Sigmoid colon (tissue), 6 donors: ENCODE measurements at regions not wholly inside any gene's neighbourhood (a gene's known extent, or its start where the extent isn't known, plus 50 kb on each side); places are given as distances from the start of the nearest gene placed in this dataset.

Experiments used
- DNase-seq: peaks from one replicate; pipeline ENCODE4 v3.0.0-alpha.2; 2019
- H3K27ac ChIP-seq, 4 donors: fragments of 200-600 bp; sonication (generic); one replicate each; pipeline ENCODE4 v1.5.1; 2016 to 2019; ENCODE audit warnings: mild to moderate bottlenecking in 1 of 4
- H3K27me3 ChIP-seq, 3 donors: fragments of 200-600 bp; sonication (generic); one replicate each; pipeline ENCODE4 v1.5.1; 2019; ENCODE audit warnings: mild to moderate bottlenecking in 1 of 3
- H3K36me3 ChIP-seq, 4 donors: fragments of 200-600 bp; sonication (generic); one replicate each; pipeline ENCODE4 v1.5.1; 2016 to 2019
- H3K4me1 ChIP-seq, 4 donors: fragments of 200-600 bp; sonication (generic); one replicate each; pipeline ENCODE4 v1.5.1; 2017 to 2019
- H3K4me3 ChIP-seq, 4 donors: fragments of 200-600 bp; sonication (generic); one replicate each; pipeline ENCODE4 v1.5.1; 2017 to 2019; ENCODE audit warnings: mild to moderate bottlenecking in 2 of 4, moderate library complexity in 1 of 4
- H3K9me3 ChIP-seq, 4 donors: fragments of 200-600 bp in 3 of 4; sonication (generic) in 3 of 4; one replicate each; pipeline versions ENCODE4 v1.5.1 to v1.6.1; 2013 to 2019
- CTCF ChIP-seq, 4 experiments: fragments of 450-650 bp in 3 of 4; fragments of 200-600 bp in 1 of 4; IDR thresholded peaks; one replicate each; pipeline ENCODE4 v1.5.1; 2016 to 2019; ENCODE audit warnings: antibody characterized with exemption in 4 of 4, mild to moderate bottlenecking in 3 of 4, moderate library complexity in 2 of 4
- EP300 ChIP-seq, 4 donors: sonication (generic); formaldehyde crosslinking; IDR thresholded peaks; one replicate each; pipeline ENCODE4 v1.6.1; 2017; ENCODE audit warnings: antibody characterized with exemption in 4 of 4
- POLR2A ChIP-seq, 2 donors: fragments of 450-650 bp; IDR thresholded peaks; one replicate each; pipeline ENCODE4 v1.6.1; 2016; ENCODE audit warnings: antibody characterized with exemption in 2 of 2, mild to moderate bottlenecking in 2 of 2, moderate library complexity in 2 of 2
- POLR2AphosphoS5 ChIP-seq, 4 donors: sonication (generic); formaldehyde crosslinking; IDR thresholded peaks; one replicate each; pipeline ENCODE4 v1.6.1; 2017; ENCODE audit warnings: antibody characterized with exemption in 4 of 4
- WGBS, 2 donors: extraction: QIAGEN DNeasy Blood & Tissue Kit; methylation state at CpG; one replicate each; pipeline ENCODE4 v1.1.7; 2013; 5-methylcytosine and 5-hydroxymethylcytosine counted together
- intact Hi-C: fragments of 100-400 bp; cut with DNase I; formaldehyde crosslinking; loops from one replicate; pipeline ENCODE4 v1.15.1; 2023
- donor health status: healthy with polysubstance abuse.
- donor health status: healthy.

- no peak overlapping the region for H3K4me3 ChIP-seq
- H3K27me3 ChIP-seq: no peaks in the 10 kb centered on the region
- H3K9me3 ChIP-seq: no peaks in the 10 kb centered on the region
- no peak overlapping the region for H3K27ac ChIP-seq
- 13 to 19% methylated on average over 3 of the region's 3 CpGs for WGBS, 2 donors
- no peak for TF ChIP-seq POLR2A (IDR thresholded peaks at IDR 0.05)
- no peak for TF ChIP-seq EP300 (IDR thresholded peaks at IDR 0.05)
- no peak for TF ChIP-seq CTCF (IDR thresholded peaks at IDR 0.05)
- TF ChIP-seq POLR2AphosphoS5 (IDR thresholded peaks at IDR 0.05): no peak
- intact Hi-C loops: no loop called here
- peaks cover 0 to 10% (median 0%) of the 10 kb centered on the region in 4 donors for H3K4me1 ChIP-seq
- no peaks in the 10 kb centered on the region for H3K36me3 ChIP-seq
- no peak for DNase-seq
Observed at GRCh38 chr21:27498025-27498424, 531.1 kb upstream of the ADAMTS5 start.

GRCh38 chr21:27495836-27496235 lies 528.9 kb upstream of the ADAMTS5 start:
- Histone ChIP-seq H3K36me3 (no peaks in the 10 kb centered on the region), H3K4me1 (peaks cover 0 to 15% (median under 1%) of the 10 kb centered on the region in 4 donors), H3K27ac (no peak overlapping the region), H3K4me3 (no peak overlapping the region), H3K27me3 (no peaks in the 10 kb centered on the region), H3K9me3 (no peaks in the 10 kb centered on the region)
- no peak for TF ChIP-seq CTCF (IDR thresholded peaks at IDR 0.05)
- TF ChIP-seq POLR2A (IDR thresholded peaks at IDR 0.05): no peak
- no peak for TF ChIP-seq POLR2AphosphoS5 (IDR thresholded peaks at IDR 0.05)
- TF ChIP-seq EP300 (IDR thresholded peaks at IDR 0.05): no peak
- no peak for DNase-seq
- intact Hi-C loops: no loop called here
- WGBS, 2 donors: 92 to 97% methylated on average over 1 of the region's 1 CpG

GRCh38 chr21:27493542-27493941 lies 526.7 kb upstream of the ADAMTS5 start:
- H3K4me3 ChIP-seq: no peak overlapping the region
- no peak for DNase-seq
- H3K27me3 ChIP-seq: no peaks in the 10 kb centered on the region
- no peaks in the 10 kb centered on the region for H3K36me3 ChIP-seq
- no peak overlapping the region for H3K27ac ChIP-seq
- H3K4me1 ChIP-seq: peaks cover 0 to 8% (median 2%) of the 10 kb centered on the region in 4 donors
- intact Hi-C loops: no loop called here
- TF ChIP-seq POLR2AphosphoS5 (IDR thresholded peaks at IDR 0.05): no peak
- TF ChIP-seq CTCF (IDR thresholded peaks at IDR 0.05): no peak
- no peak for TF ChIP-seq EP300 (IDR thresholded peaks at IDR 0.05)
- TF ChIP-seq POLR2A (IDR thresholded peaks at IDR 0.05): no peak
- no peaks in the 10 kb centered on the region for H3K9me3 ChIP-seq

GRCh38 chr21:27487676-27488075 lies 520.8 kb upstream of the ADAMTS5 start:
- Histone ChIP-seq H3K36me3 (no peaks in the 10 kb centered on the region), H3K27me3 (no peaks in the 10 kb centered on the region), H3K4me1 (peaks cover 0 to 8% (median 2%) of the 10 kb centered on the region in 4 donors), H3K27ac (no peak overlapping the region), H3K4me3 (no peak overlapping the region), H3K9me3 (no peaks in the 10 kb centered on the region)
- DNase-seq: no peak
- WGBS, 2 donors: 85 to 91% methylated on average over 3 of the region's 3 CpGs
- intact Hi-C loops: no loop called here
- TF ChIP-seq POLR2AphosphoS5 (IDR thresholded peaks at IDR 0.05) (no peak), CTCF (IDR thresholded peaks at IDR 0.05) (no peak), POLR2A (IDR thresholded peaks at IDR 0.05) (no peak), EP300 (IDR thresholded peaks at IDR 0.05) (no peak)

- Histone ChIP-seq H3K4me1 (no peaks in the 10 kb centered on the region), H3K9me3 (no peaks in the 10 kb centered on the region), H3K27ac (no peak overlapping the region), H3K27me3 (no peaks in the 10 kb centered on the region), H3K4me3 (no peak overlapping the region), H3K36me3 (no peaks in the 10 kb centered on the region)
- no peak for DNase-seq
- TF ChIP-seq POLR2AphosphoS5 (IDR thresholded peaks at IDR 0.05): no peak
- no peak for TF ChIP-seq POLR2A (IDR thresholded peaks at IDR 0.05)
- TF ChIP-seq EP300 (IDR thresholded peaks at IDR 0.05): no peak
- no peak for TF ChIP-seq CTCF (IDR thresholded peaks at IDR 0.05)
- intact Hi-C loops: no loop called here
- WGBS, 2 donors: 21 to 31% methylated on average over 2 of the region's 2 CpGs
Observed at GRCh38 chr21:27480841-27481261, 514.0 kb upstream of the ADAMTS5 start.
